Stimulated activated CD4-positive, alpha-beta T cell treated with anti-CD3 and anti-CD28 coated beads, TNF-alpha, amount 100 ng/mL, for 48 hours (primary cell): ENCODE measurements at regions not wholly inside any gene's neighbourhood (a gene's known extent, or its start where the extent isn't known, plus 50 kb on each side); places are given as distances from the start of the nearest gene placed in this dataset.

Experiments used
- DNase-seq, 3 donors: peaks; one replicate each; pipeline ENCODE4 v3.0.0-alpha.2; 2020; ENCODE audit warnings: low read depth in 3 of 3

- DNase-seq = no peak
These were observed 216.6 kb upstream of the HS3ST5 start for GRCh38 chr6:114559419-114559818.

- no peak for DNase-seq
These were observed 215.3 kb upstream of the HS3ST5 start for GRCh38 chr6:114558153-114558552.

- no peak for DNase-seq
These were observed 214.1 kb upstream of the HS3ST5 start for GRCh38 chr6:114556846-114557488.

GRCh38 chr6:114550316-114550715 is 207.5 kb upstream of the HS3ST5 start:
- no peak for DNase-seq

- no peak for DNase-seq
These were observed 200.9 kb upstream of the HS3ST5 start for GRCh38 chr6:114543696-114544095.

- no peak for DNase-seq
These were observed 199.0 kb upstream of the HS3ST5 start for GRCh38 chr6:114541794-114542193.

GRCh38 chr6:114537977-114538376 is 195.2 kb upstream of the HS3ST5 start:
- no peak for DNase-seq

- DNase-seq = no peak
These were observed 192.0 kb upstream of the HS3ST5 start for GRCh38 chr6:114534813-114535212.

GRCh38 chr6:114524081-114524480 is 181.3 kb upstream of the HS3ST5 start:
- no peak for DNase-seq

- DNase-seq = no peak
These were observed 180.7 kb upstream of the HS3ST5 start for GRCh38 chr6:114523508-114523907.

GRCh38 chr6:114521926-114522325 is 179.1 kb upstream of the HS3ST5 start:
- DNase-seq = no peak

GRCh38 chr6:114520976-114521375 is 178.2 kb upstream of the HS3ST5 start:
- DNase-seq = no peak

- DNase-seq = no peak
These were observed 171.3 kb upstream of the HS3ST5 start for GRCh38 chr6:114514170-114514569.

GRCh38 chr6:114471450-114471849 is 128.6 kb upstream of the HS3ST5 start:
- DNase-seq = no peak

GRCh38 chr6:114467931-114468330 is 125.1 kb upstream of the HS3ST5 start:
- no peak for DNase-seq

GRCh38 chr6:114465511-114465910 is 122.7 kb upstream of the HS3ST5 start:
- no peak for DNase-seq

- DNase-seq = no peak
These were observed 111.0 kb upstream of the HS3ST5 start for GRCh38 chr6:114453737-114454276.

- no peak for DNase-seq
These were observed 110.1 kb upstream of the HS3ST5 start for GRCh38 chr6:114452785-114453401.

- DNase-seq = no peak
These were observed 107.8 kb upstream of the HS3ST5 start for GRCh38 chr6:114450631-114451030.

GRCh38 chr6:114449659-114450058 is 106.8 kb upstream of the HS3ST5 start:
- no peak for DNase-seq

- no peak for DNase-seq
These were observed 103.5 kb upstream of the HS3ST5 start for GRCh38 chr6:114446342-114446741.

- DNase-seq = no peak
These were observed 103.0 kb upstream of the HS3ST5 start for GRCh38 chr6:114445846-114446245.

GRCh38 chr6:114439411-114439810 is 96.6 kb upstream of the HS3ST5 start:
- DNase-seq = no peak

GRCh38 chr6:114437235-114437634 is 94.4 kb upstream of the HS3ST5 start:
- DNase-seq = no peak
